COLO668 (cell line): ENCODE measurements at regions not wholly inside any gene's neighbourhood (a gene's known extent, or its start where the extent isn't known, plus 50 kb on each side); places are given as distances from the start of the nearest gene placed in this dataset.
"Not testable (repeated sequence)": the region's sequence is repeated elsewhere in the genome, so short reads cannot be mapped to it uniquely, and the experiment has no call there.

Experiments
- DNase-seq: peaks from one replicate; lab custom pipeline; 2025; ENCODE audit not compliant: unreplicated experiment; lab: John Stamatoyannopoulos, UW

DNA sequence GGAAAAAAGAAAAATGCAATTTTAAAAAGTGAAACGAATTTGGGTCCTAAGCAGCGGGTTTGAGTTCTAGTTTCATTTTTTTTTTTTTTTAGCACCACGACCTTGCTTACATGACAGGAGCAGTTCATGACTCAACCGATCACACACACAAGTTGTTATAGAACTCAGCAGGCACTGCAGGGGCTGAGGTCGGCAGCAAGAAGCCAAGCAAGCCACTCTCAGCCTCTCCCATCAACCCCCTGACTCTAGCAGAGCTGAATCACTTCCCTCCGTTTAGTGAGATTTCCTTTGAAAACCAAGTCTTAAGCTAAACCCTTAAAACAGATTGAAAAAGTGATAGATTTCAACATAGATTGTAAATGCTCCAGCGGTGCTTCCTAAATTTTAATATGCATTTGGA, 520.8 kb downstream of the HAPSTR1 start:
- no peak for DNase-seq

DNA sequence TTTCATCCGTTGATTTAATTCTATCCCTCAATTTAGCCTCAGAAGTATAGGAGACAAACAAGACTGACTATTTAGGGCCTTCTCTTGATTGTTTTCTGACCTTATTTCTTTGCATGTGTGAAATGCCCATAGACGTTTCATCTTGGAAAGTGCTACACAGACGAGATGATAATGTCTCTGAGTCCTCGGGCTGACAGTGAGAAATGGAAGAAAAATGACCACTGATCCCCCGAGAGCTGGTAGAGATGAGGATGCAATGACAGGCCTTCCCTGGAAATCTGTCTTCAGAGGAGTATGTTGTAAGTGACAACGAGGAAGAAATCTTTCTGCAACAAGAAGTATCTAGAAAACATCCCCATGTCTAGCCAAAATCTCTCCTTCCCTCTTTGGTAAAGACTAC, 522.9 kb downstream of the HAPSTR1 start:
- DNase-seq: no peak

DNA sequence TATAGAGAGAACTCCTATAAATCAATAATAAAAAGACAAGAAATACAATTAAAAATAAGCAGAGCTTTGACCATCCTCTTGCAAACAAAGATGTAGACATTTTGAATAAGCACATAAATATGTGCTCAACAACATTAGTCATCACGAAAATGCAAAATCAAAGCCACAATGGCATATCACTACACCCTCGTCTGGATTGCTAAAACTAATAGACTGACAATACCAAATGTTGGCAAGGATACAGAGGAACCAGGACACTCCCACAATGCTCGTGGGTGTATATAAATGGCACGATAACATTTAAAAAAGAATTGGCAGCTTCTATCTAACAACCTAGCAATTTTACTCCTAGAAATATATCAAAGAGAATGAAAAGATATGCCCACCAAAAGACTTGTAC, 530.8 kb downstream of the HAPSTR1 start:
- no peak for DNase-seq

DNA sequence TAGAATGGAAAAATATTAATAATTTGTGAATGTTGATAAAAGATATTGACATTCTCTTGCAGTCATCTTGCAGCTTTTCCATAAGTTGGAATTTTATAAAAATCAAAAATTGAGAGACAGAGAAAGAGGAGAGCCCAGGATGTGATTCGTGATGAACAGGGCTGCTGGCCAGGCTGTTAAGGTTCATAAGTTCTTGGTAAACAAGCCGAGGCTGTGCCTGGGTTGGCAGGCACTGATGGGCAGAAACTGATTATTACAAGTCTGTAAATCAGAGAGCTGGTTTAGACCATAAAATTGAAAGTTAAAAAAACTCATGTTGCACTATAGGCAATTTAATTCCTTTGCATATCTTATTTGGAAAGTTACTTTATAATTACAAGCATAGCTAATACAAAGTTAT, 533.7 kb downstream of the HAPSTR1 start:
- DNase-seq: no peak

DNA sequence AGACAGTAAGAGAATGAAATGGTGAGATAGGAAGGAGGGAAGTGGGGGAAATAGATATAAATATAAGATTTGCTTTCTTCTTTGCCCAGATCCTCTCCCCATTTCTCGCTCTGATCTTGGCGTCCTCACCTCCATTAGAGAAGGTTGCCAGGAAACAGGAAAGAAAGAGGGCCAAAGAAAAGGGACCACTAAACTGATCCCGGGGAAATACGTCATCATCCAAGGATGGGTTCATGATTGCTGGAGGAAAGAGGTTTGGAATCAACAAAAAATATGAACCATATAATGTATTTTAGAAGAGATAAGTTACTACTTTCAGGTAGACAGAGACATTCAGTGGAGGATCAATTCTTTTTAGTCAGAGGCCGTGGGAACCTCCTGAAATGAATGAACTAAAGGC, 536.0 kb downstream of the HAPSTR1 start:
- no peak for DNase-seq

DNA sequence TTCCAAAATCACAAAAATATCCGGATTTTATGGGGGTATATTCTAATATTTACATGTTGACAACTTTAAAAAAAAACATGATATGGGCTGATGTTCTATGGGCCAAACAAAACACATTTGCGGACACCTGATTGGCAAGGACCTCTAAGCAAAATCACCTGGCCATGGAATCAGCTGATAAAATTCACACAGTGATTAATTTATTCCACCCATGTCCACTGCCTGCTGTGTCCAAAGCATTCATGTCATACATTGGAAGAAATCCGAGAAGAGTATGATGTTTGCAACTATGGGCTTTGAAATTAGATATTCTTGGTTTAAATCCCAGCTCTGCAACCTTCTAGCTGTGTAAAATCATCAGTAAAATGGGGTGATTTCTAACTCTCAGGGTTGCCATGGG, 538.7 kb downstream of the HAPSTR1 start:
- no peak for DNase-seq

DNA sequence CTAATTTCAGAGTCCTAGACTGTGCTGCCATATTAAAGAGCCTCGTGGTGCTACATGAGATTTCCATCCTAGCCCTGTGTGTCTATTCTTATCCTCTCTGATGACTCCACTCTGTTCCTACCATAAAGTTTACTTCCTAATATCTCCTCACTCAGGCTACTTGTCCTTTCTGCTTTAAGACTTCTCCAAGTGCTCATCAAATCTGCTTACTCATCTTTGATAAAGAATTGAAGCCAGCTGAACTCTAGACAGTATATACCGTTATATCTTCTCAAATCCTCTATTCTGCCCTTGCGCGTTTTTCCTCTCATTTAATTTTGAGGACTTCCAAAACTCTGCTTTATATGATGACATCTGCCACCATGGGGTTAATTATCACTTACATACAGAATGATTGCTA, 539.5 kb downstream of the HAPSTR1 start:
- DNase-seq: no peak

DNA sequence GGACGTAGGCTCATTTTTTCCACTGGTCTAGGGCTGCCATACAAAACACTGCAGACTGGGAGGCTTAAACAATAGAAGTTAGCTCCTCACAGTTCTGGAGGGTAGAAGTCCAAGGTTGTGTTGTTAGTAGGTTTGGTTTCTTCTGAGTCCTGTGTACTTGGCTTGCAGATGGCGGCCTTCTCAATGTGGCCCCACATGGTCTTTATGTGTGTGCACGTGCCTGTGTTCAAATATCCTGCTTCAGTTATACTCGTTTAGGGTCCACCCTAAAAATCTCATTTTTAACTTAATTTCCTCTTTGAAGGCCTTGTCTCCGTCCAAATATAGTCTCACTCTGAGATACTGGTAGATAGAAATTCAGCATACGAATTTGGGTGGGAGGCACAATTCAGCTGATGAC, 542.4 kb downstream of the HAPSTR1 start:
- no peak for DNase-seq

DNA sequence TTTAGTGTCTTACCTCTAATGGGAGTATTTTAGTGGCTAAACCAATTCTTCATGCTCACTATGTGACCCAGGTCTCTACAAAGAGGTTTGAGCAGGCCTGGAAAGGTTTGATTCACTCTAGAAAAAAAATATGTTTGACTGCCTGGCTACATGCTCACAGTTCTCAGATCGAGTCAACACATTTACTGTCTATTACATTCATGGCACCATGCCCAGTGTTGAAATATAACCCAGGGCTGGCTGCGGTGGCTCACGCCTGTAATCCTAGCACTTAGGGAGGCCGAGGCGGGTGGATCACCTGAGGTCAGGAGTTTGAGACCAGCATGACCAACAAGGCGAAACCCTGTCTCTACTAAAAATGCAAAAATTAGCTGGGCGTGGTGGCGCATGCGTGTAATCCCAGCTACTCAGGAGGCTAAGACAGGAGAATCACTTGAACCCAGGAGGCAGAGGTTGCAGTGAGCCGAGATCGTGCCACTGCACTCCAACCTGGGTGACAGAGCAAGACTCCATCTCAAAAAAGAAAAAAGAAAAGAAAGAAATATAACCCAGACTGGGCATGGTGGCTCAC, 543.8 kb downstream of the HAPSTR1 start:
- not testable (repeated sequence) for DNase-seq

DNA sequence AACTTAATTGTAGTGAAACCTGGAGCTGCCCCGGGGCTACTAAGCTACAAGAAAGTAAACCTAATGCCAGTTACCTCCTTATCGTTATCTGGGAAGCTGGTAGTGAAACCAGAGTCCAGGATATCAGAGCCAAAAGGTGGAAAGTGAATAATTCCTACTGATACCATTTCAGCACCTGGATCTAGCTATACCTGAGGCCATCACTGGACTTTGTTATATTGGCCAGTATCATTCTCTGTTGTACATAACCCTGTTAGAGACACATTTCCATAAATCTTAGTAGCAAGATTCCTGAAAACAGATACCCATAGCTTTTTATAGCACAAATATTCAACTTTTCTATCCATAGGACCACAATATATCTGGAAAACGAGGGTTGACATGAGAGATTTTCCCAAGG, 538.0 kb downstream of the GRIN2A start:
- DNase-seq: no peak

DNA sequence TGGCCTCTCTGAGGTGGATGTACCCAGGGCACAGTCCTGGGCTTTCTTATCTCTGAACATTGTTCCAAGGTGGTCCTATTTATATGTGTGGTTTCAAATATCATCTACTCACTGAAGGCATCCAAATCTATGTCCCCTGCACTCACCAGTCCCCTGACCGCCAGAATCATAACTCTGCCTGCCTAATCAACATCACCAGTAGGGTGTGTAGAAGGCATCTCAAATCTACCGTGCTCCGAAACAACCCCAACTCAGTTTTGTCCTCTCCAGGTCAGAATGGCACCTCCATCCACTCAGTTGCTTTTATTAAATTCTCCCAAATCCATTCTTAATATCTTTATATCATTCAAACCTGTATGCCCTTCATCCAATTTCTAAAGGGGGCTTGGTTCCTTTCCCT, 536.3 kb downstream of the GRIN2A start:
- no peak for DNase-seq

DNA sequence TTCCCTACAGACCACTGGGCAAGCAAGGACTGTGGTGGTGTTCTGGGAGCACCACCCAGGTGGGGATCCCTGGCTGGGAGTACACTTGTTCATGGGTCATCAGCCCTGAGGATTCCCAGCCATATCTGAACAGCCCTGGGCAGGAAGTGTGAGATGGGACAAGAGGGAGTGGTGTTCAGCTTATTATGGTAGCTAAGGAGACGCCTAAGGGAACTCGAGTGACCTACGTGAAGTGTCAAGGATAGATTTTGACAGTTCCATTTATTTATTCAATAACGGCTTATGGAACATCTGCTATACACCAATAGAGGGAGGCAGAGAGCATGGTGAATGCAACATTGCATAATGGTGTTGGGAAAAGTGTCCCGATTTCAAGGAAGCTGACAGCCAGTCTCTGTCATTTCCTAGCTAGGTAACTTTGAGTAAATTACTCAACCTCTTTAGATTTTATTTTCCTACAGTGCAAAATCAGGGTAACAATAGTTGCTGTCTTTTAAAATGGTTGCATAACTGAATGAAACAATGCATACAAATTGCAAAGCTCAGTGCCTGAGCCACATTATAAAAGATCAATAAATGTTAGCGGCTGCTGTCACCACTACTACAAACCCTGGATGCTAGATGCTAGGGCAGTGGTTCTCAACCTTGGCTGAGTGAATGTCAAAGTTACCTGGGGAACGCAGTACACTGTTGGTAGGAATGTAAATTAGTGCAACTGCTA, 534.1 kb downstream of the GRIN2A start:
- DNase-seq: no peak

DNA sequence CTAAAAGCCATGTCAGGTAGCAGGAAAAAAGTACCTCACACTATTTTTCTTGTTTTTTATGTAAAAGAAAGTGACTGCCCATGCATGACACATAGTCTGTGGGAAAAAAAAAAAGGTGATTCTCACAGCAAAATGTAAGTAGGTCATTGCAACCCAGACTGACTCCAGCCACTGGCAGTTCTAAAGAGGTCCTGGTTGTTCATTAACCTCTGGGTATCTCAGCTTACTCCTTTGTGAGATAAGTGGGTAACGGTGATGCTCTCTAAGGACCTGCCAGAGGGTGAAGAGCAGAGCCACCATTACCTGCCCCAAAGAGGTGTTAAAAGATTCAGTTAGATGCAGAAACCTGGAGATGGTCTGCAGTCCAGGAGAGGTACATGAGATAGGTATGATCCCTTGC, 531.9 kb downstream of the GRIN2A start:
- DNase-seq: no peak

DNA sequence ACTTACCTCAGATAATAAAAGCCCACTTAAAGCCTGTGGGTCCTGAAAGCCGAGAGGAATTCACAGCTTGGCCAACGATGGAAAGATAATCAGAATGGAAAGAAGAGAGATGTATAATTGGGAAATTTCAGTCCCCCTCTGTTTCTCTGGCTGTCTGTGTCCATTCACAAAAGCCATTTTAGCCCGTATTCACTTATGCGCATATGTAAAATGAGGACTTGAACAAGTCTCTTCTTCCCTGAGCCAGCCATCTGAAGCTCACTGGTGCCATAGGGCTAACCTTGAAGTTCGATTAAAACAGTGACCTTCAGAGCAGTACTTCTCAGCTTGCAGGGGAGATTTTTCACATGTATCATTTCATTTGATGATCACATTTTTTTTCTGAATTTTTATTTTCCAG, 527.2 kb downstream of the GRIN2A start:
- no peak for DNase-seq

DNA sequence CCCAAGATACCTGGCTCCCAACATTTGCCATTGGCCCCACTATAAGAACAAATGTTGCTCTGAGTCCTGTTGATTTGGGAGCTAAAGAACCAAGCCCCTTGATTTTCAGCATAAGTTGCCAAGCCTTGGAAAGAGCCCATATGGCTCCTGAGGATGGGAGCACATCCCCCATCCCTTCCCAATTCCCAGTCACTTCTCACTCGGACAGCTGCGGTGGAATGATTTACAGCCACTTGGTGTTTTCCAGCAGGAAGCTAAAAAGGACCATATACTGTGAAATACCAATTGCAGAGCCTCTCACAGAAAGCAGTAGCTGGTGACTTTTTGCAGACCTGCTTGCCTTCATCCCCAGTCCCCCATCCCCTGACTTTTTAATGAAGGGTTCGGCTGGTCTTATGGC, 524.6 kb downstream of the GRIN2A start:
- DNase-seq: no peak

DNA sequence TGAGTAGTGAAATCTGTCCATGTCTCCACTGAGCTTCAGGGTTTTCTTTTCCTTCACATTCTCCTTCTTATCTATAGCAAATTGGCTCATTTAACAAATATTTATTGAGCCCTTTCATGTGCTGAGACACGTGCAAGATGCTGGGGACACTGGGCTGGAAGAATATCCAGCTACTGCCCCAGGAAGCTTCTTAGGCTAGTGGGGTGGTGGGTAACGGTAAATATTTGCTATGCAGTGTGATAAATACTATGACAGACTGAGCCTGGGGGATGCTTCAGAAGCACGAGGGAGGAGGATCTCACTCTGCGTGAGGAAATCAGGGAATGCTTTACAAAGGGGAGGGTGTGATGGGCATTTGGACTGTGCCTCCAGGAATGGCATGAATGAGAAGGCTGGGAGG, 524.1 kb downstream of the GRIN2A start:
- no peak for DNase-seq

DNA sequence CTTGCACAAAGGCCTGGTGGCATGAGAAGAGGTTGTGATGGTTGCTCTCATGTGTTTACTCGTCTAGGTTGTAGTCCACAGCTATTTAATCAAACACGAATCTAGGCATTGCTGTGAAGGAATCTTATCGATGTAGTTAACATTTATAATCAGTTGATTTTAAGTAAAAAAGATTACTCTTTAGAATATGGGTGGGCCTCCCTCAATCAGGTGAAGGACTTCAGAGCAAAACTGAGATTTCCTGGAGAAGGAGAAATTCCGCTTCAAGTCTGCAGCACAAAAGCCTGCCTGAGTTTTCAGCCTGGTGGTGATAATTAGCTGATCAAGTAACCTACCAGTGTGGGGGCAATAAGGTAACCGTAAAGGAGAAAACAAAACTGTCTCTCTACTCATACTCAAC, 523.6 kb downstream of the GRIN2A start:
- DNase-seq: no peak

DNA sequence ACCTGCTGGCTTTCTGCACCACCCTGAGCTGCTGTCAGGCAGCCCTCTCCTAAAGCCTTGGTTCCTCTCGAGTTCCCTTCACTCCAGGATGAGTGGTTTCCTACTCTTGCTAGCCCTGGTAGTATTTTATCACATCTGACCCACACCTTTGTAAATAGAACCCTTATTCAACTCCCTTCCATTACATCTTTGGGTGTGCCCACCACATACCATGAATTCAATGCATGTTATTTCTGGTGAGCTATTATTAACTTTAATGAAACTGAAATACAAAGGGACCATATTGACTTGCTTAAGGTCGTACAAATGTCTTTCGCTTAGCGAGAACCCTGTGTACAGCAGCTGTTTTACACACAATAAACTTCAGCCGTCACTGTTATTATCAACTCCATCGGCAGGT, 521.3 kb downstream of the GRIN2A start:
- DNase-seq: no peak

DNA sequence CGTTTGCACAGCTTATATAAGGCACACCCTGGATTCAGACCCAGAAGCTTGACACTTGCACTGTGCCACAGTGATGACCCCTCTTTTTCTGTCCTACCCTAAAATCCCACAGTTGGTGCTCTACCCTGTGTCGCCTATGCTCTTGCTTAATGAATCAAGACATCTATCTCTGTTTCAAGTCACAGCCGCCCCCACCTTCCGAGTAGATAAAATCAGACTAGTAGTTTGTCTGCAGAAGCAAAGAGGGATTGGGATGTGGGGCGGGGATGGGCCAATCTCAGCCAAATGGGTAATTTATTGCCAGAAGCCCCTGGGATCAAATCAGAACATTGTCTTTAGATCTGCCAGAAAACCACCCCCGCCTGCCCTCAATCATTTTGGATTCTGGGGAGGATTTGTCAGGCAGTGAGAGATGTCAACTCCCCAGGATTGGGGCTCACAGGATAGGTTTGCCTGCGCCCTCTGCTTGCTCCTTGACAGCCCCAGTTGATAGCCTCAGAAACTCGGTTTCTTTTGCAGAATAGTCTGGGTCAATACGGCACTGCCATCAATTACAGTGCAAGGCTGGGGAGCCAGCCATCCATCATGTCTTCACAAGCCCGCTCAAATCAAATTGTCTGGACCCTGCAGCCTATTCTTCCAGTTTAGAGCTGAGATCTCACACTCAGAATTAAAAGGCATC, 520.8 kb downstream of the GRIN2A start:
- DNase-seq: no peak

DNA sequence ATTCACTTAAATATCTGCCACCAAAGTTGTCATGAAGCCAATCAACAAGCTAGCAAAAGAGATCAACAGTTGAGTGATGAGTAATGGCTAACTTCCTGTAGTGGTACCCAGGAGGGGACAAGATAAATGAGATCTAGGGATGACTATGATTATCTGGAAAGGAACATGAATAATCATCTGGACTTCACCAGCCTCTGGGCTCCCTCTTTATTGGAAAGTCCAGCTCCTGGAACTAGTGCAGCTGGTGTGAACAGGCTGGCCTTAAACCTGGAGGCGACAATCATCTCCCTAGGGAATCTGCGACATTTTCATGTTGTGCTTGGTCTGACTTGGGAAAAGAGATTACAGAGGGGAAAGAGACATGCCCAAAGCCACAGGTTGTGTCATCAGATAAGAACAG, 518.6 kb downstream of the GRIN2A start:
- no peak for DNase-seq

DNA sequence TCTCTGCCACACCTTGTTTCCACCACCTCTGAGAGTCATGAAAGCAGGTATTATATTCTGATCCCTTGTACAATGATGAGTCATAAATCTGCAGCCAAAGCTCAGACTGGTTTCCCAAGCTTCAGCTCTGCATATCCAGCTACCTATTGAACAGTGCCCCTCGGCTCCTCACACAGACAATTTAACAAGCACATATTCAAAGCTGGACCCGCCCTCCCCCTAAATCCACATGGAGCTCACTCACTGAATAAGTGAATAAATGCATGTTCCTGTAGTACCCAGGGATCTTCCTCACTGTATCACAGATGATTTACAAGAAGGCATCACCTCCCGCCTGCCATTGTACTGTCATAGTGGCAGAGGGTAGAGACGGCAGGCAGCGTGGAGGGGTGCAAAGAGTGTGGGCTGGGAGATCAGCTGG, 516.4 kb downstream of the GRIN2A start:
- DNase-seq: no peak

DNA sequence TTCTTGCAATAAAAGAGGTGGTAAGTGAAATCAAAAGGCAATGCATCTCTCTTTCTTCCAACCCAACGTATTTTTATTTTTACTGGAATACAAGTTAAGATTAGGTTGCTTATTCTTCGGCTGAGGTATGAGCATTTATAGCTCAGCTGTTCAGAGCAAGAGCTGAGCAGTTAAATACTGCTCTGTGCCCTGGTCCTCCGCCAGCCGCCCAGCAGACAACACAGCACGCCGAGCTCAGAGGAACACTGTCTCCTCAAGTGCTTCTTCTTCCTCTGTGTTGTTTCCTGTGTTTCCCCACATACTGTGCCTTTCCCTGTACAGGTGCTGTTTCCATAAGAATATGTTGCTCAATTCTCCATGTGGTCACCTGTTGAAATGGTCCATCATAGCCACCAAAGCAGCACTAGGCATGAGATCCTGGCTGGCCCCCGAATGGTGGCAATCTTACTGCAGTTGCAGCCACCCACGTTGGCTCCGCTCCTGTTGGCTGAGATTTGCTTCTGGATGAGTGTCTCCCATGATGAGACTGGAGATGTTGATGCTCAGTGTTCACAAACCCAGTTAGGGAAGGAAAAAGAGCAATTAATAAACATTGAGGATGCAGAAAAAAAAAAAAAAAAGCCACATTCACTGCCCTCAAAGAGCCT, 515.3 kb downstream of the GRIN2A start:
- no peak for DNase-seq
